ENCODE measurements at regions not wholly inside any gene's neighbourhood (a gene's known extent, or its start where the extent isn't known, plus 50 kb on each side); places are given as distances from the start of the nearest gene placed in this dataset.

- TF ChIP-seq CTCF (IDR thresholded peaks at IDR 0.05; ENCODE audit: insufficient read depth, low read length, poor library complexity, severe bottlenecking) (no peak), EZH2phosphoT487 (conservative IDR thresholded peaks at IDR 0.05; ENCODE audit: low read length) (no peak)
Observed at GRCh38 chr2:83071352-83071751, 1387.7 kb downstream of the SUCLG1 start.

All from SU-DHL-6 (cell line).